Astrocyte of the spinal cord (primary cell): ENCODE measurements at regions not wholly inside any gene's neighbourhood (a gene's known extent, or its start where the extent isn't known, plus 50 kb on each side); places are given as distances from the start of the nearest gene placed in this dataset.
A peak's percentile ranks its signal among the peaks of the same experiment; 100 is the strongest.

Experiments
- DNase-seq: peaks from one replicate; pipeline ENCODE4 v3.0.0; 2011; ENCODE audit warnings: low read depth, low spot score
- H3K4me3 ChIP-seq: 2 replicates; pipeline ENCODE4 v1.5.1; 2011; ENCODE audit warnings: low read depth, mild to moderate bottlenecking, low read length, moderate library complexity
- CTCF ChIP-seq: IDR thresholded peaks from 2 replicates; pipeline ENCODE4 v1.5.1; 2012; ENCODE audit warnings: low read depth, mild to moderate bottlenecking, low read length, inconsistent platforms
- in situ Hi-C: cut with HindIII; loops from 2 replicates; pipeline ENCODE4 v1.10.0; 2017; ENCODE audit warnings: low sequenced_read_pairs

DNA sequence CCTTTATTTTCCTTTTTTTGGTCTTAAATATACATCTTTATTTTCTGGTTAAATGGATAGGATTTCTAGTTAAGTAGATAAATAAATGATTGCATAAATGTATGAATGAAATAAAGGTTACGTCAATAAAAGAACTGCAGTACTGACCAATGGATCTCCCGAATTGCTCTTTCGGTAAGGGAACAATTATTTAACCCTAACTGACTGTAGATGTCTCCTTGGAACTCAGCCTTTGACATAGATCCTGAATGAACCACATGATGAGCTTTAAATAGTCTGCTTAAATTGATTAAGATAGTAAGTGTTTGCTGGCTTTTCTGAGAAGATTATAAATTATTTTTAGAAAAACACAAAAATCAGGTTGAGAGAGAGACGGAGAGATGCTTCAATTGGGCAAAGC is 391.0 kb upstream of the SYT1 start:
- no peak for TF ChIP-seq CTCF
- no peak for DNase-seq
- H3K4me3 ChIP-seq, result no peak overlapping the region
- in situ Hi-C loops, result no loop called here

- peak; percentile 6 for DNase-seq
- in situ Hi-C loops, result no loop called here
- H3K4me3 ChIP-seq, result no peak overlapping the region
- TF ChIP-seq CTCF, result no peak
These were observed 380.7 kb upstream of the SYT1 start for GRCh38 chr12:78483767-78484315.

DNA sequence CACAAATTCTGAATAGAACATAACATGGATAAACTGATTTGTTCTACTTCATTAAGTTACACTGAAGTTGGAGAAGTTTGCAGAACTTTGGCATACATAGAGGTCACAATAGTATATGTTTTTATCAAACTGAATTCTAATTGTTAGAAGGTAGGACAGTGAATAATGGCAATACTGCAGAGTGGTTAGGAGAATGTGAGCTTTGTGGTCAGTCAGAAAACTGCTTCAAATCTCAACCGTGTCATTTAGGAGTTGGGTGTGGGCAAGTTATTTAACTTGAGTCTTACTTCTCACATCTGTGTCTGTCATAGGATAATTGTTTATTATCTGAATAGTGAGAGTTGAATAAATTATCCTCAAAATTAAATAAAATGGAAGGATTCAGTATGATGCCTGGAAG is 374.6 kb upstream of the SYT1 start:
- TF ChIP-seq CTCF, result no peak
- in situ Hi-C loops, result no loop called here

DNA sequence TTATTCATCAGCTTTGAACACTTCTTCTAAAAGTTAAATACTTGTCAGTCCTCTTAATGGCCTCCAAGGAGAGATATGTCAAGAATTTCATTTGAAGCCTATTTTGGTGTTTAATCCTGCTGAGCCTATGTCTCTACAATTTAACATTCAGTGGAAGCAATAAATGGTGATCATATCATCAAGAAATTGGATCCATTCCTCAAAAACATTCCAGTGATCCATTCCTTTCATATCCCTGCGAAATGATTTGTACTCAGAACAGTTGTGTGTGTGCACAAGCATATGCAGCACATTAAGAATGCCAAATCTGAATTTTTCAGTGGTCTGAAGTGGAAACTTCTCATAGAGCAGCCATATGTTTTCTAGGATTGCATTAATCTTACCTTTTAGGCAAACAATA is 373.7 kb upstream of the SYT1 start:
- H3K4me3 ChIP-seq, result no peak overlapping the region
- no peak for DNase-seq
- no peak for TF ChIP-seq CTCF
- in situ Hi-C loops, result no loop called here

More for the DNA sequence above, 374.6 kb upstream of the SYT1 start:
- H3K4me3 ChIP-seq, result no peak overlapping the region
- no peak for DNase-seq

- no peak overlapping the region for H3K4me3 ChIP-seq
- DNase-seq, result peak; percentile 42
- in situ Hi-C loops, result no loop called here
- no peak for TF ChIP-seq CTCF
These were observed 369.7 kb upstream of the SYT1 start for GRCh38 chr12:78494911-78495310.

DNA sequence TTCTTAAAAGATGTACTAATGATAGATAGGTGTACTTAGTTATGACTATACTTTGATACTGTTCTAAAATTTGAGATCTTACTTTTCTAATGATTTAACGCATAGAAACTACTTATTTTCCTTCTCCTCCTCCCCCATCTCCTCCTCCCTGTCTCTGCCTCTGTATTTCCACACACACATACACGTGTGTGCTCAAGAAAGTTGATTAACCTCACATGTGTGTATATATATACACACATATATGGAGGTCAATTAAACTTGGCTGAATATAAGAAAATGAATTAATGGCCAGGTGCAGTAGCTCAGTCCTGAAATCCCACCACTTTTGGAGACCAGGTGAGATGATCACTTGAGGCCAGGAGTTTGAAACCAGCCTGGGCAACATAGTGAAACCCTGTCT is 362.7 kb upstream of the SYT1 start:
- TF ChIP-seq CTCF, result no peak
- H3K4me3 ChIP-seq, result no peak overlapping the region
- in situ Hi-C loops, result no loop called here
- no peak for DNase-seq

GRCh38 chr12:78519422-78519821 is 345.2 kb upstream of the SYT1 start:
- TF ChIP-seq CTCF, result no peak
- no peak overlapping the region for H3K4me3 ChIP-seq
- no peak for DNase-seq
- in situ Hi-C loops, result no loop called here
